HepG2 (cell line): ENCODE measurements at regions not wholly inside any gene's neighbourhood (a gene's known extent, or its start where the extent isn't known, plus 50 kb on each side); places are given as distances from the start of the nearest gene placed in this dataset.

Experiments
- ATAC-seq: fragments of 200-7000 bp; cut with Tn5 transposase; 3 replicates; pipeline ENCODE4 v1.9.1; 2020; ENCODE audit warnings: mild to moderate bottlenecking, moderate library complexity
- BruUV-seq: library from RNA; stranded (reverse); fragments of 400-500 nt; replicated peaks from 2 replicates; lab custom pipeline; 2021; lab: Mats Ljungman, UMichigan
- CTCF ChIA-PET: fragments of 300-600 bp; formaldehyde crosslinking; extraction: SDS; loops from one replicate; lab custom pipeline; 2021; ENCODE audit warnings: low total read pairs, inconsistent platforms, low intra/inter-chr PET ratio; lab: Yijun Ruan, JAX
- POLR2A ChIA-PET: fragments of 350-600 bp; sonication (Branson Sonifier 250); formaldehyde crosslinking; loops from one replicate; lab custom pipeline; 2020; ENCODE audit warnings: antibody characterized with exemption, inconsistent platforms; lab: Yijun Ruan, JAX
- DNase-seq: peaks from one replicate; pipeline ENCODE4 v3.0.0-alpha.2; 2015; ENCODE audit warnings: low spot score
- FAIRE-seq: peaks from 3 replicates; lab custom pipeline; 2011; peaks lifted over from hg19 to GRCh38; lab: Jason Lieb, UNC
- H2AFZ ChIP-seq: one replicate; pipeline ENCODE4 v1.6.1; 2011; ENCODE audit warnings: low read length, inconsistent platforms
- H3K27ac ChIP-seq: fragments of 300-600 bp; 3 replicates; pipeline ENCODE4 v1.8.0; 2011; ENCODE audit warnings: mixed run types, mild to moderate bottlenecking, mixed read lengths, low read length, inconsistent platforms; ENCODE audit not compliant: insufficient read depth; ENCODE audit errors: extremely low read length
- H3K27me3 ChIP-seq, 2 experiments: fragments of 200-600 bp in 1 of 2; 2 replicates in 1 of 2; 3 replicates in 1 of 2; pipeline versions ENCODE4 v1.6.0 to v1.8.0; 2011; ENCODE audit warnings: low read length in 2 of 2, mild to moderate bottlenecking in 2 of 2, moderate library complexity in 2 of 2, inconsistent platforms in 1 of 2; ENCODE audit not compliant: insufficient read depth in 2 of 2, control insufficient read depth in 1 of 2
- H3K36me3 ChIP-seq, 2 experiments: fragments of 200-600 bp in 1 of 2; replicated peaks in 1 of 2; 2 replicates in 1 of 2; 3 replicates in 1 of 2; pipeline versions ENCODE4 v1.5.1 to v1.8.0; 2011; ENCODE audit warnings: low read length in 2 of 2, inconsistent platforms in 1 of 2; ENCODE audit not compliant: insufficient read depth in 2 of 2, control insufficient read depth in 1 of 2
- H3K4me1 ChIP-seq: 2 replicates; pipeline ENCODE4 v1.5.1; 2012; ENCODE audit warnings: low read length, inconsistent platforms; ENCODE audit not compliant: insufficient read depth
- H3K4me2 ChIP-seq: 2 replicates; pipeline ENCODE4 v1.6.0; 2011; ENCODE audit warnings: low read depth, low read length, inconsistent platforms
- H3K4me3 ChIP-seq, 3 experiments: fragments of 200-600 bp in 1 of 3; sonication (generic), shearing (Covaris generic) in 1 of 3; replicated peaks in 1 of 3; 2 replicates each; pipeline ENCODE4 v1.5.1; 2011 to 2016; ENCODE audit warnings: low read length in 3 of 3, inconsistent platforms in 2 of 3, low read depth in 2 of 3, mild to moderate bottlenecking in 2 of 3, control low read depth in 1 of 3, mixed read lengths in 1 of 3; ENCODE audit not compliant: insufficient read depth in 1 of 3
- H3K79me2 ChIP-seq: one replicate; pipeline ENCODE4 v1.6.1; 2011; ENCODE audit warnings: low read length, inconsistent platforms; ENCODE audit not compliant: insufficient read depth
- H3K9ac ChIP-seq: 2 replicates; pipeline ENCODE4 v1.6.0; 2011; ENCODE audit warnings: mild to moderate bottlenecking, low read depth, low read length, inconsistent platforms; ENCODE audit not compliant: insufficient read depth
- H3K9me3 ChIP-seq: 2 replicates; pipeline ENCODE4 v1.5.1; 2012; ENCODE audit warnings: mild to moderate bottlenecking, low read length
- H4K20me1 ChIP-seq: 2 replicates; pipeline ENCODE4 v1.6.0; 2011; ENCODE audit warnings: inconsistent platforms, mild to moderate bottlenecking, low read length, moderate library complexity; ENCODE audit not compliant: insufficient read depth
- BORCS8-MEF2B ChIP-seq: sonication (generic); formaldehyde crosslinking; IDR thresholded peaks from 2 replicates; pipeline ENCODE4 v1.8.0; 2022; ENCODE audit warnings: mild to moderate bottlenecking, missing genetic modification reagents
- CBFB ChIP-seq: sonication (generic); formaldehyde crosslinking; IDR thresholded peaks from 2 replicates; pipeline ENCODE4 v1.4.0; 2020; ENCODE audit warnings: missing genetic modification reagents
- KLF12 ChIP-seq: sonication (generic); formaldehyde crosslinking; IDR thresholded peaks from 2 replicates; pipeline ENCODE4 v1.4.0; 2020; ENCODE audit warnings: missing genetic modification reagents, borderline replicate concordance
- MBD4 ChIP-seq: IDR thresholded peaks from 2 replicates; pipeline ENCODE4 v1.6.1; 2012; ENCODE audit warnings: low read length, inconsistent platforms, borderline replicate concordance
- NR2F1 ChIP-seq, 2 experiments: fragments of 450-650 bp in 1 of 2; formaldehyde crosslinking in 1 of 2; IDR thresholded peaks; 2 replicates each; pipeline versions ENCODE4 v1.5.0 to v1.6.1; 2016 to 2020; ENCODE audit warnings: mild to moderate bottlenecking in 1 of 2, missing compliant biosample characterization in 1 of 2, missing genetic modification reagents in 1 of 2, moderate library complexity in 1 of 2
- RARA ChIP-seq: IDR thresholded peaks from 2 replicates; pipeline ENCODE4 v1.6.1; 2016; ENCODE audit warnings: missing genetic modification reagents, missing compliant biosample characterization
- SIX1 ChIP-seq: sonication (generic); formaldehyde crosslinking; IDR thresholded peaks from 2 replicates; pipeline ENCODE4 v1.4.0; 2020; ENCODE audit warnings: missing genetic modification reagents, borderline replicate concordance
- XRCC5 ChIP-seq: fragments of 200-400 bp; formaldehyde crosslinking; optimal IDR thresholded peaks from 2 replicates; pipeline ENCODE3; 2017; ENCODE audit warnings: mild to moderate bottlenecking, low read length
- ZNF430 ChIP-seq: sonication (generic); formaldehyde crosslinking; IDR thresholded peaks from 2 replicates; pipeline ENCODE4 v1.9.0; 2021; ENCODE audit warnings: mild to moderate bottlenecking, missing genetic modification reagents
- ZNF441 ChIP-seq: sonication (generic); formaldehyde crosslinking; IDR thresholded peaks from 2 replicates; pipeline ENCODE4 v1.7.0; 2021; ENCODE audit warnings: missing genetic modification reagents, borderline replicate concordance
- ZNF773 ChIP-seq: sonication (generic); formaldehyde crosslinking; IDR thresholded peaks from 2 replicates; pipeline ENCODE4 v1.4.0; 2020; ENCODE audit warnings: missing genetic modification reagents, borderline replicate concordance
- WGBS: methylation state at CpG from one replicate; pipeline ENCODE4 v1.1.6; 2017; ENCODE audit warnings: low lambda C conversion rate; 5-methylcytosine and 5-hydroxymethylcytosine counted together
- in situ Hi-C: cut with HindIII; loops from 2 replicates; pipeline ENCODE4 v1.10.0; 2017; ENCODE audit warnings: low pct_unique_long_range_greater_than_20kb; ENCODE audit not compliant: extremely low pct_ligation_motif_present
- intact Hi-C: fragments of 100-400 bp; cut with micrococcal nuclease; formaldehyde crosslinking; loops from one replicate; pipeline ENCODE4 v1.10.0; 2022; ENCODE audit not compliant: unreplicated experiment
- TF ChIP-seq, protein P1 (sequence below): IDR thresholded peaks from 2 replicates; pipeline ENCODE4 v1.6.1; 2016; ENCODE audit warnings: missing compliant biosample characterization, missing genetic modification reagents, borderline replicate concordance
- TF ChIP-seq, protein P2 (sequence below): sonication (generic); formaldehyde crosslinking; IDR thresholded peaks from 2 replicates; pipeline ENCODE4 v1.4.0; 2020; ENCODE audit warnings: mild to moderate bottlenecking, low read depth, missing genetic modification reagents

DNA sequence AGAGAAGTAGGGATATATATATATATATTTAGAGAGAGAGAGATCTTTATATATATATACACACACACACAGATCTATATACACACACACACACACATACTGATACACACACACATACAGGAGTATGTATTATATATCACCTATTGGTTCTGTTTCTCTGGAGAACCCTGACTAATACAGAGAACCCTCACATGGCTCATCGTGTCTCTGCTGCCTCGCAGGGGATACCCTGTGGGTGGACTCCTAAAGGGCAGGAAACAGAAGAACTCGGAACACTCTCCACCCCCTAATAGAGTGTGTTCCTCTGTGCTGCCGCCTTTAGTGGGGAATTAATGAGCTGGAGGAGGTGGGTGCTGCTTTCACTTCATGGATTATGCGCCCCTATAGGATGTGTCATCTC lies 86.6 kb downstream of the NPY start (continued):
- TF ChIP-seq, protein P1, sequence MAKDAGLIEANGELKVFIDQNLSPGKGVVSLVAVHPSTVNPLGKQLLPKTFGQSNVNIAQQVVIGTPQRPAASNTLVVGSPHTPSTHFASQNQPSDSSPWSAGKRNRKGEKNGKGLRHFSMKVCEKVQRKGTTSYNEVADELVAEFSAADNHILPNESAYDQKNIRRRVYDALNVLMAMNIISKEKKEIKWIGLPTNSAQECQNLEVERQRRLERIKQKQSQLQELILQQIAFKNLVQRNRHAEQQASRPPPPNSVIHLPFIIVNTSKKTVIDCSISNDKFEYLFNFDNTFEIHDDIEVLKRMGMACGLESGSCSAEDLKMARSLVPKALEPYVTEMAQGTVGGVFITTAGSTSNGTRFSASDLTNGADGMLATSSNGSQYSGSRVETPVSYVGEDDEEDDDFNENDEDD (CRISPR knock-in tag) = no peak
- TF ChIP-seq RARA (CRISPR knock-in tag) (no peak), XRCC5 (no peak)

DNA sequence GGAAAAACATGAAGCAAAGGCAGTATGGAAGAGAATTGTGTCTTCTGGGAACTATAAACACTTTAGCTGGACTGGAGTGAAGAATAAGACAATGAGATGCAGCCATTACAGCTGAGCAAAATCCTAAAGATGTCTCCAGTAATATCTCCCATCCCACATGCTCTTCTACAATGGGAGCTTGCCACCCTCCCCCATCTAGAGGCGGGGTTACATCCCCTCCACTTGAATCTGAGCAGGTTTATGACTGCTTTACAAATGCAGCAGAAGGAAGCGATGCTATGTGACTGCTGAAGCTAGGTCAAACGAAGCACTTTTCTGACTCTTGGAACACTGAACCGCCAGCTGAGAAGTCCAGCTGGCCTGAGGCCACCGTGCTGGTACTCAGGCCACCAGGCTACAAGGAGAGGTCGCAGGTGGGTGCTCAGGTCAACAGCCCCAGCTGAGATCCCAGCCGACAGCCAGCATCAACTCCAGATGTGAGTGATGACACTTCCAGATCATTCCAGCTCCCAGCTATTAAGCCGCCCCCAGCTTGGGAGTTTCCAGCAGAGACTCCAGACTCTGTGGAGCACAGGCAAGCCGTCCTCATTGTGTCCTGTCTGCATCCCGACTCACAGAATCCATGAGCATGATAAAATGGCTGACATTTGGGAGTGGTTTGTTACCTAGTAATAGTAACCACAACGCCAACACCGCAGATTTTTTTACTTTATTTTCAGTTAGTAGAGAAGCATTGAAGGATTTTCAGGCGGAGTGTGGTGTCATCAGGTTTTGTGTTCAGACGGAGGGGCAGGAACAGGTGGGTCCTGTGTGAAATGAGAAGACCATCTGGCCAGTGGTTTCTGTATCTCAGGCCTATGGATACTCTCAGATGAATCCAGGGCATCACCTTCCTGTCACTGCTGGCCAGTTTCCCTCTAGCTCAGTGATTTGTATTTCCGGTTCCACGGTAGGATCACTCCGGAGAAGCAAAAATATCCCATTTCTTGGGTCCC lies 89.3 kb downstream of the NPY start:
- DNase-seq (no peak), ATAC-seq (no peak), FAIRE-seq (no peak)
- H2AFZ ChIP-seq = no peak overlapping the region
- H3K4me2 ChIP-seq = no peak overlapping the region
- no peak overlapping the region for H3K9ac ChIP-seq
- in situ Hi-C loops (no loop called here), intact Hi-C loops (loop anchor here (10.0 kb wide), 1 partner anchor 1742 kb away; no protein-coding TSS in a partner anchor)
- no peaks in the 10 kb centered on the region for H3K4me1 ChIP-seq
- no TSS peak for BruUV-seq
- no peak overlapping the region for H3K27ac ChIP-seq
- ChIA-PET POLR2A (no interaction called here), CTCF (no interaction called here)
- H3K36me3 ChIP-seq = no peaks in the 10 kb centered on the region
- no peaks in the 10 kb centered on the region for H3K9me3 ChIP-seq
- no peaks in the 10 kb centered on the region for H4K20me1 ChIP-seq
- no peak overlapping the region for H3K4me3 ChIP-seq
- WGBS = 42% methylated on average over 12 of the region's 17 CpGs
- TF ChIP-seq ZNF773 (CRISPR knock-in tag) = no peak
- TF ChIP-seq MBD4 = no peak
- TF ChIP-seq SIX1 (CRISPR knock-in tag) = no peak
- no peak for TF ChIP-seq ZNF441 (CRISPR knock-in tag)
- no peak for TF ChIP-seq CBFB
- no peak for TF ChIP-seq KLF12 (CRISPR knock-in tag)
- no peak for TF ChIP-seq ZNF430
- no peak for TF ChIP-seq NR2F1 (CRISPR knock-in tag; IDR thresholded peaks at IDR 0.05)
- TF ChIP-seq, protein P2, sequence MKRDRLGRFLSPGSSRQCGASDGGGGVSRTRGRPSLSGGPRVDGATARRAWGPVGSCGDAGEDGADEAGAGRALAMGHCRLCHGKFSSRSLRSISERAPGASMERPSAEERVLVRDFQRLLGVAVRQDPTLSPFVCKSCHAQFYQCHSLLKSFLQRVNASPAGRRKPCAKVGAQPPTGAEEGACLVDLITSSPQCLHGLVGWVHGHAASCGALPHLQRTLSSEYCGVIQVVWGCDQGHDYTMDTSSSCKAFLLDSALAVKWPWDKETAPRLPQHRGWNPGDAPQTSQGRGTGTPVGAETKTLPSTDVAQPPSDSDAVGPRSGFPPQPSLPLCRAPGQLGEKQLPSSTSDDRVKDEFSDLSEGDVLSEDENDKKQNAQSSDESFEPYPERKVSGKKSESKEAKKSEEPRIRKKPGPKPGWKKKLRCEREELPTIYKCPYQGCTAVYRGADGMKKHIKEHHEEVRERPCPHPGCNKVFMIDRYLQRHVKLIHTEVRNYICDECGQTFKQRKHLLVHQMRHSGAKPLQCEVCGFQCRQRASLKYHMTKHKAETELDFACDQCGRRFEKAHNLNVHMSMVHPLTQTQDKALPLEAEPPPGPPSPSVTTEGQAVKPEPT (CRISPR knock-in tag) = no peak
- no peak for TF ChIP-seq BORCS8-MEF2B
- H3K79me2 ChIP-seq = no peaks in the 10 kb centered on the region
- H3K27me3 ChIP-seq = peaks cover 0 to 13% of the 10 kb centered on the region in 2 experiments; a peak in 2 of 5 replicates
